Breast epithelium (tissue), 4 donors: ENCODE measurements at regions not wholly inside any gene's neighbourhood (a gene's known extent, or its start where the extent isn't known, plus 50 kb on each side); places are given as distances from the start of the nearest gene placed in this dataset.
"Not testable (repeated sequence)": the region's sequence is repeated elsewhere in the genome, so short reads cannot be mapped to it uniquely, and the experiment has no call there.

Source experiments
- DNase-seq, 2 donors: peaks; one replicate each; pipeline ENCODE4 v3.0.0-alpha.2; 2019; ENCODE audit warnings: low spot score in 2 of 2
- H3K27ac ChIP-seq, 2 donors: fragments of 200-600 bp; sonication (generic) in 1 of 2; one replicate each; pipeline ENCODE4 v1.5.1; 2016 to 2019; ENCODE audit warnings: mild to moderate bottlenecking in 1 of 2
- H3K27me3 ChIP-seq, 2 donors: fragments of 200-600 bp; sonication (generic) in 1 of 2; one replicate each; pipeline versions ENCODE4 v1.5.1 to v1.6.0; 2017 to 2019; ENCODE audit warnings: control low read depth in 1 of 2, mild to moderate bottlenecking in 1 of 2
- H3K36me3 ChIP-seq: fragments of 200-600 bp; one replicate; pipeline ENCODE4 v1.5.1; 2019
- H3K4me1 ChIP-seq, 2 donors: fragments of 200-600 bp; sonication (generic); one replicate each; pipeline ENCODE4 v1.5.1; 2016 to 2019; ENCODE audit warnings: control low read depth in 1 of 2
- H3K4me3 ChIP-seq, 3 donors: fragments of 200-600 bp; sonication (generic); 1 replicate in 2 of 3; 2 replicates in 1 of 3; pipeline ENCODE4 v1.5.1; 2016 to 2019; ENCODE audit warnings: mild to moderate bottlenecking in 3 of 3, moderate library complexity in 2 of 3
- H3K9me3 ChIP-seq, 2 donors: fragments of 200-600 bp; sonication (generic) in 1 of 2; one replicate each; pipeline ENCODE4 v1.5.1; 2016 to 2019; ENCODE audit warnings: control low read depth in 1 of 2
- CTCF ChIP-seq, 3 donors: fragments of 450-650 bp; IDR thresholded peaks; one replicate each; pipeline ENCODE4 v1.5.1; 2016 to 2017; ENCODE audit warnings: antibody characterized with exemption in 3 of 3, mild to moderate bottlenecking in 3 of 3, moderate library complexity in 3 of 3
- POLR2A ChIP-seq: fragments of 450-650 bp; IDR thresholded peaks from one replicate; pipeline ENCODE4 v1.6.1; 2016; ENCODE audit warnings: antibody characterized with exemption, mild to moderate bottlenecking, moderate library complexity
- POLR2AphosphoS5 ChIP-seq, 3 donors: sonication (generic); formaldehyde crosslinking; IDR thresholded peaks; one replicate each; pipeline ENCODE4 v1.6.1; 2017; ENCODE audit warnings: antibody characterized with exemption in 3 of 3
- intact Hi-C: fragments of 100-400 bp; cut with DNase I; formaldehyde crosslinking; loops from one replicate; pipeline ENCODE4 v1.15.1; 2023; ENCODE audit warnings: low total_unique reads

- Histone ChIP-seq H3K36me3 (no peaks in the 10 kb centered on the region), H3K9me3 (no peaks in the 10 kb centered on the region), H3K27me3 (no peaks in the 10 kb centered on the region), H3K4me3 (no peak overlapping the region), H3K4me1 (no peaks in the 10 kb centered on the region), H3K27ac (no peak overlapping the region)
- no peak for TF ChIP-seq POLR2AphosphoS5 (IDR thresholded peaks at IDR 0.05)
- intact Hi-C loops: no loop called here
- DNase-seq: no peak
These were observed 133.0 kb upstream of the FAT4 start for GRCh38 chr4:125181804-125182203.

- TF ChIP-seq CTCF (IDR thresholded peaks at IDR 0.05) (no peak), POLR2A (no peak), POLR2AphosphoS5 (IDR thresholded peaks at IDR 0.05) (no peak)
- Histone ChIP-seq H3K9me3 (no peaks in the 10 kb centered on the region), H3K27ac (no peak overlapping the region), H3K27me3 (no peaks in the 10 kb centered on the region), H3K4me1 (no peaks in the 10 kb centered on the region), H3K36me3 (no peaks in the 10 kb centered on the region), H3K4me3 (no peak overlapping the region)
- no peak for DNase-seq
- intact Hi-C loops: no loop called here
These were observed 135.0 kb upstream of the FAT4 start for GRCh38 chr4:125179727-125180126.

GRCh38 chr4:125169192-125169591 is 145.6 kb upstream of the FAT4 start:
- H3K4me1 ChIP-seq: no peaks in the 10 kb centered on the region
- no peaks in the 10 kb centered on the region for H3K9me3 ChIP-seq
- TF ChIP-seq POLR2AphosphoS5 (IDR thresholded peaks at IDR 0.05) (no peak), POLR2A (no peak), CTCF (IDR thresholded peaks at IDR 0.05) (no peak)
- no peaks in the 10 kb centered on the region for H3K27me3 ChIP-seq
- intact Hi-C loops: no loop called here
- no peaks in the 10 kb centered on the region for H3K36me3 ChIP-seq
- no peak overlapping the region for H3K4me3 ChIP-seq
- DNase-seq: no peak
- no peak overlapping the region for H3K27ac ChIP-seq

GRCh38 chr4:125168531-125168930 is 146.2 kb upstream of the FAT4 start:
- Histone ChIP-seq H3K4me3 (no peak overlapping the region), H3K27me3 (no peaks in the 10 kb centered on the region), H3K27ac (no peak overlapping the region), H3K9me3 (no peaks in the 10 kb centered on the region), H3K36me3 (no peaks in the 10 kb centered on the region), H3K4me1 (no peaks in the 10 kb centered on the region)
- intact Hi-C loops: no loop called here
- no peak for DNase-seq
- no peak for TF ChIP-seq POLR2A
- TF ChIP-seq CTCF (IDR thresholded peaks at IDR 0.05): no peak
- TF ChIP-seq POLR2AphosphoS5 (IDR thresholded peaks at IDR 0.05): no peak

GRCh38 chr4:125166012-125166411 is 148.7 kb upstream of the FAT4 start:
- H3K4me1 ChIP-seq, H3K27me3 ChIP-seq, H3K27ac ChIP-seq, DNase-seq, intact Hi-C loops, H3K9me3 ChIP-seq, H3K36me3 ChIP-seq, H3K4me3 ChIP-seq: not testable (repeated sequence)

- intact Hi-C loops: no loop called here
- Histone ChIP-seq H3K36me3 (no peaks in the 10 kb centered on the region), H3K4me1 (no peaks in the 10 kb centered on the region), H3K9me3 (no peaks in the 10 kb centered on the region), H3K27ac (no peak overlapping the region), H3K27me3 (no peaks in the 10 kb centered on the region), H3K4me3 (no peak overlapping the region)
- no peak for TF ChIP-seq POLR2AphosphoS5 (IDR thresholded peaks at IDR 0.05)
- no peak for TF ChIP-seq POLR2A
- TF ChIP-seq CTCF (IDR thresholded peaks at IDR 0.05): no peak
- no peak for DNase-seq
These were observed 155.8 kb upstream of the FAT4 start for GRCh38 chr4:125159001-125159400.
